ENCODE measurements at regions not wholly inside any gene's neighbourhood (a gene's known extent, or its start where the extent isn't known, plus 50 kb on each side); places are given as distances from the start of the nearest gene placed in this dataset.
A peak's percentile ranks its signal among the peaks of the same experiment; 100 is the strongest.

DNA sequence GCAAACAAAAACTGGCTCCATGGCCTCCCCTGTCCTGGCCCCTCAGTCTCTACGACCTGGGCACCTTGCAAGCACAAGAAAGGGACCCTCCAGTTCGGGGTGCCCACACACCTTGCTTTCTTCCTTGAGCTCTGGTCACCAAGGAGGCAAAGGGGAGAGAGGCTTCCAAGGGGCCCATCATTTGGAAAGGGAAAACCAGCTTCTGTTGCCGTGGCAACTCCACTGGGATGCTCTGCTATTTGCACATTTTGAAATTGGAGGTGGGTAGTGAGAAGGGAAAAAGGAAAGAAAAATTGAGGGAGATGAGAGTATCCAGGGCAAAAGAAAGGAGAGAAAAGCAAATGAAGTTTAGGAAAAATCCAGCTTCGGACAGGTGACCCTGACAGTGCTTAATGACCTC lies 388.4 kb downstream of the SHANK2 start:
- Mint-ChIP-seq H3K36me3 (ENCODE audit: insufficient read depth) (peaks cover 2% of the 10 kb centered on the region), H3K4me3 (ENCODE audit: low read depth) (no peak overlapping the region)

DNA sequence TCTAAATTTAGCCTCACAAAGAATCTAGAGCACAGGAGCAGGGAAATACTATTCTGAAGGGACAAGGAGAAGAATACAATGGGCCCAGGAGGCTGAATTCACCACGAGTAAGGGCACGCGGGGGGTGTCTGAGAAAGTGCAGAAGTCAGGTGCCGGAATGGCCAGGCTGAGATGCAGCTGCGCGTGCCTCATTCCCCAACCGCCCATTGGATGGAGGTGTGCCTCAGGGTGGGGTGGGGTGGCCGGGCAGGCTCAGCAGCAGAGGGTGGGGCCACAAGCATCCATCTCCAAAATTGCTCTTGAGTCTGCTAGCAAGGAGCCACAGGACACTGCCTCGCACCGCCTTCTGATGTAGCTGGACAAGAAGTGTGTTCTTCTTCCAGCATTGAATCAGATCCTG lies 387.0 kb downstream of the SHANK2 start:
- H3K36me3 Mint-ChIP-seq (ENCODE audit: insufficient read depth) = no peaks in the 10 kb centered on the region
- H3K9me3 Mint-ChIP-seq (ENCODE audit: low read depth) = no peaks in the 10 kb centered on the region
- H3K27me3 Mint-ChIP-seq = no peaks in the 10 kb centered on the region
- H3K4me1 Mint-ChIP-seq (ENCODE audit: low read depth) = peaks cover 7% of the 10 kb centered on the region
- no peak overlapping the region for H3K4me3 Mint-ChIP-seq (ENCODE audit: low read depth)
- no peak for DNase-seq (ENCODE audit: low spot score, unreplicated experiment)
- H3K27ac Mint-ChIP-seq = no peak overlapping the region
- TF ChIP-seq, protein P1, sequence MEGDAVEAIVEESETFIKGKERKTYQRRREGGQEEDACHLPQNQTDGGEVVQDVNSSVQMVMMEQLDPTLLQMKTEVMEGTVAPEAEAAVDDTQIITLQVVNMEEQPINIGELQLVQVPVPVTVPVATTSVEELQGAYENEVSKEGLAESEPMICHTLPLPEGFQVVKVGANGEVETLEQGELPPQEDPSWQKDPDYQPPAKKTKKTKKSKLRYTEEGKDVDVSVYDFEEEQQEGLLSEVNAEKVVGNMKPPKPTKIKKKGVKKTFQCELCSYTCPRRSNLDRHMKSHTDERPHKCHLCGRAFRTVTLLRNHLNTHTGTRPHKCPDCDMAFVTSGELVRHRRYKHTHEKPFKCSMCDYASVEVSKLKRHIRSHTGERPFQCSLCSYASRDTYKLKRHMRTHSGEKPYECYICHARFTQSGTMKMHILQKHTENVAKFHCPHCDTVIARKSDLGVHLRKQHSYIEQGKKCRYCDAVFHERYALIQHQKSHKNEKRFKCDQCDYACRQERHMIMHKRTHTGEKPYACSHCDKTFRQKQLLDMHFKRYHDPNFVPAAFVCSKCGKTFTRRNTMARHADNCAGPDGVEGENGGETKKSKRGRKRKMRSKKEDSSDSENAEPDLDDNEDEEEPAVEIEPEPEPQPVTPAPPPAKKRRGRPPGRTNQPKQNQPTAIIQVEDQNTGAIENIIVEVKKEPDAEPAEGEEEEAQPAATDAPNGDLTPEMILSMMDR (IDR thresholded peaks at IDR 0.05; ENCODE audit: unreplicated experiment) = no peak

More for the DNA sequence above, 388.4 kb downstream of the SHANK2 start:
- no peaks in the 10 kb centered on the region for H3K27me3 Mint-ChIP-seq
- no peak overlapping the region for H3K27ac Mint-ChIP-seq
- H3K4me1 Mint-ChIP-seq (ENCODE audit: low read depth) = peaks cover 7% of the 10 kb centered on the region
- H3K9me3 Mint-ChIP-seq (ENCODE audit: low read depth) = no peaks in the 10 kb centered on the region
- TF ChIP-seq, protein P1 (IDR thresholded peaks at IDR 0.05; ENCODE audit: unreplicated experiment) = no peak
- DNase-seq (ENCODE audit: low spot score, unreplicated experiment) = no peak

DNA sequence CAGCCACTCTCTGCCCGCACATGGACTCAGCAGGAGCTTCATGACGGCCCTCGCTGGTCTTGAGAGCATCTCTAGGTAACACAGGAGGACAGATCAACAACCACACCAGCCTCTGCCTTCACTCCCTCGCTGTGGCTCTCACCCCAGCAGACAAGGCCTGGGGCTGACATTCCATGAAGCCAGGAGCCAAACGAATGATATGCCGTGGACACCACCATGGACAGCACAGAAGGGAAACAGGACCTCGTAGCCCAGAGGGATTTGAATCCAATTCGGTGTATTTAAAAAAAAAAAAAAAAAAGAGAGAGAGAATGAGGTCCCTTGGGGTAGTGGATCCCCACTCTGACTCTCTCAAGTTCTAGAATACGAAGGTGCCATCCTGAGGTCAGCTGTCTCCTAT lies 385.5 kb downstream of the SHANK2 start:
- H3K9me3 Mint-ChIP-seq (ENCODE audit: low read depth) = no peaks in the 10 kb centered on the region

DNA sequence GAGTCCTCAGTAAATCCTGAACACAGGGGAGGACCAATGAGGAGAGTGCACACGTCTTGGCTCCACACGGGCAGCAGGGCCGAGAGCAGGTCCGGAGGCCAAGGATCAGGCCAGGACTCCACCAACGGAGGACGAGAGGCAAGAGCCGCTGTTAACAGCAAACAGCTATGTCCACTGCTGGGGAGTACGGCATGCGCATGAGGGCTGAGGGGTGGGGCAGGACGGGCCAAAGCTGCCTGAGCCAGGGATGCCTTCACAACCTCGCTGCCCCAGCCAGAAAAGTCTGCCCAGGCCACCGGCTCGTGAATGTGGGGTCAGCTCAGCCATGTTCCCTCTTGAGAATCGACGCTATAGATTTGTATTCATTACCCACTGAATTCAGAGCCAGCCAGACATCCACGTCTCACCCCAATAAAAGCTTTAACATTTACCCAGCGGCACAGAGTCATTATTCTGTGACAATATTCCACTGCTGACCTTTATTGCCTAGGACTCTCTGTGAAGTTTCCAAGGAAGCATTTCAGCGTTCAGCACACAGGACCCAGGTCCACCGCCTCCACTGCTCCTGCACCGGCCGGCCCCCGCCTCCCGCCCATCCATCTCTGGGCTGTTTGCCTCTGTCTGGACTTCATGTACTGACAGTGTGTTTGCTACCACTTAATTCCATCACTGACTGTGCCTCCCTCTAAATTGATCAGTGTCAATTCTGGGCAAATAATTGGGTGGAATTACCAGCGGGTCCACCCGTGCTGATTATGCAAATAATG lies 384.9 kb downstream of the SHANK2 start:
- Mint-ChIP-seq H3K4me3 (ENCODE audit: low read depth) (no peak overlapping the region), H3K27me3 (no peaks in the 10 kb centered on the region), H3K4me1 (ENCODE audit: low read depth) (peaks cover 2% of the 10 kb centered on the region), H3K36me3 (ENCODE audit: insufficient read depth) (no peaks in the 10 kb centered on the region), H3K27ac (no peak overlapping the region), H3K9me3 (ENCODE audit: low read depth) (no peaks in the 10 kb centered on the region)
- no peak for DNase-seq (ENCODE audit: low spot score, unreplicated experiment)
- TF ChIP-seq, protein P1 (IDR thresholded peaks at IDR 0.05; ENCODE audit: unreplicated experiment) = no peak

More for the DNA sequence above, 385.5 kb downstream of the SHANK2 start:
- no peaks in the 10 kb centered on the region for H3K27me3 Mint-ChIP-seq
- peaks cover 5% of the 10 kb centered on the region for H3K4me1 Mint-ChIP-seq (ENCODE audit: low read depth)
- TF ChIP-seq, protein P1 (IDR thresholded peaks at IDR 0.05; ENCODE audit: unreplicated experiment) = no peak
- H3K4me3 Mint-ChIP-seq (ENCODE audit: low read depth) = no peak overlapping the region
- H3K36me3 Mint-ChIP-seq (ENCODE audit: insufficient read depth) = no peaks in the 10 kb centered on the region
- H3K27ac Mint-ChIP-seq = peak overlapping the region; percentile 14
- DNase-seq (ENCODE audit: low spot score, unreplicated experiment) = no peak

DNA sequence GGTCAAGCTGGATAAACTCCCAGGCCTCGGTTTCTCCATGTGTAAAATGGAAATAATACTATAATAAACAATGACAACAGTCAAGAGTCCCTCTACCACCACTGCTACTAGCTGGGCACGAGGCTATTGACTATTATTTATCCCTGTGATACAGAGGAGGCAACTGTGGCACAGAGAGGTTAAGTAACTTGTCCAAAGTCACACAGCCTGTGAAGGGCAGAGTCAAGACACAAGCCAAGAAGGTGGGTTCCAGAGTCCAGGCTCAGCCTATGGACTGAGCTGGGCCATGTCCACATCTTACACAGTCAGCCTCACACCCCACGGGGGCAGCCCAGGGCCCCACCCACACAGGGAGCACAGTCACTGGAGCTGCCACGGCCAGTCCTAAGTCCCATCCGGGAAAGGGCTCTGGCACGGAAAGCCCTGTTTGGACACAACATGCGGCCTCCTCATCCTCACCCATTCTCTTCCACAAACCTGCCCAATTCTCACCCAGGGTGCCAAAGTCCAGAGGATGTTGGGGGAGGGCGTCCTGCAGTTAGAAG lies 384.0 kb downstream of the SHANK2 start:
- no peaks in the 10 kb centered on the region for H3K36me3 Mint-ChIP-seq (ENCODE audit: insufficient read depth)
- no peak overlapping the region for H3K4me3 Mint-ChIP-seq (ENCODE audit: low read depth)
- H3K27ac Mint-ChIP-seq = peak overlapping the region; percentile 5
- TF ChIP-seq, protein P1 (IDR thresholded peaks at IDR 0.05; ENCODE audit: unreplicated experiment) = no peak
- H3K27me3 Mint-ChIP-seq = no peaks in the 10 kb centered on the region
- DNase-seq (ENCODE audit: low spot score, unreplicated experiment) = no peak
- peaks cover 4% of the 10 kb centered on the region for H3K4me1 Mint-ChIP-seq (ENCODE audit: low read depth)
- no peaks in the 10 kb centered on the region for H3K9me3 Mint-ChIP-seq (ENCODE audit: low read depth)
